GM19452 (cell line): ENCODE measurements at regions not wholly inside any gene's neighbourhood (a gene's known extent, or its start where the extent isn't known, plus 50 kb on each side); places are given as distances from the start of the nearest gene placed in this dataset.

Experiments
- ATAC-seq: cut with Tn5 transposase; IDR thresholded peaks from one replicate; pipeline ENCODE4 v1.9.1; 2021; ENCODE audit not compliant: unreplicated experiment

- no peak for ATAC-seq
Observed at GRCh38 chr11:32265911-32266310, 169.4 kb downstream of the WT1 start.

DNA sequence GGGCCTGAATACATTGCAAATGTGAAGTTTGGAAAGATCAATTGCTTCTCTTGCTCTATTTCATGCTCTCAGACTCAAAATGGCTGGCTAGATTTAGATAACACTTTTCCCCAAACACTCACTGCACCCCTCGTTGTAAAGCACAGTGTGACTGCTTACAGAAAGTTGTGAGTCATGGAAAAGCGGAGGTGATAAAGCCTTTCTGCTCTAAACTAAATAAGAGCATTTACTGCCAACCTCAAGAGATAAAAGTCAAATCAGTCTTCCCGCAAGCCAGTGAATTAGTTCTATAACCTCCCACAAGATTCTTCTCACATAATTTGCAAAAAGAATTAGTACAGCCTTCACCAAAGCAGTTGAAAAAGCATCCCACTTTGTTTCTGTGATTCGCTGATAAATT is 168.7 kb downstream of the WT1 start:
- no peak for ATAC-seq

DNA sequence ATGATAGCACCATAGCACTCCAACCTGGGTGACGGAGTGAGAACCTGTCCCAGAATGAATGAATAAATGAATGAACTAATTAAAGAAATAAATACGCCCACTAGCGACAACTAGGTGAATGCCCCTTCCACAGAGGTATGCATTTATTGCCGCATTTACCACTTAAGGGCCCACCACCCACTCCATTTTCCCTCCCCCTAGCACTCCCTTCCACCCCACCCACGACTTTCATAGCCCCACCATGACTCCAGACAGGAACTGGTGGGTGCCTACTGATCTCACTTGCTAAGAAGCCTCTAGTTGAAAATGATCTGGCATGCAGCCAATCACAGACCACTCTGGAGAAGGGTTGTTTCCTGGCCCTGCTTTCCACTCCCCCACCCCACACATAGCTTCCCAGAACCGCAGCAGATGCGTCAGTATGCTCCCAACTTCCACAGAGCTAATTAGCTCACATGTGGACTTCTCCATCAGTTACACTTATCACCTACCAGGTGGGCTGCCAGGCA is 167.6 kb downstream of the WT1 start:
- ATAC-seq = no peak

DNA sequence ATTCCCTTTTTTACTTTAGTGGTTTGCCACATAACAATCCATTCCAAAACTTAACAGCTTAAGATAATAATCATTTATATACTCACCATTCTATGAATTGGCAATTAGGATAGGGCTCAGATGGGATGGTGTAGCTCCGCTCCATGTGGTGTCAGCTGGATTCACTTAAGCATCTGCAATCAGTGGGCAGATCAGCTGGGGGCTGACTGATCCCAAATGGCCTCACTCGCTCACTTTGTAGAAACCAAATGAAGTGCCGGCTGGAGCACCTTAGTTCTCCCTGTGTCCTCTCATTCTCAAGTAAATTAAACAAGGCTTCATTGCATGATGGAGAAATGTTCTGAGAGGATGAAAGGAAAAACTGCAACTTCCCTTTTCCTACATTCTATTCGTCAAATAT is 161.4 kb downstream of the WT1 start:
- no peak for ATAC-seq

DNA sequence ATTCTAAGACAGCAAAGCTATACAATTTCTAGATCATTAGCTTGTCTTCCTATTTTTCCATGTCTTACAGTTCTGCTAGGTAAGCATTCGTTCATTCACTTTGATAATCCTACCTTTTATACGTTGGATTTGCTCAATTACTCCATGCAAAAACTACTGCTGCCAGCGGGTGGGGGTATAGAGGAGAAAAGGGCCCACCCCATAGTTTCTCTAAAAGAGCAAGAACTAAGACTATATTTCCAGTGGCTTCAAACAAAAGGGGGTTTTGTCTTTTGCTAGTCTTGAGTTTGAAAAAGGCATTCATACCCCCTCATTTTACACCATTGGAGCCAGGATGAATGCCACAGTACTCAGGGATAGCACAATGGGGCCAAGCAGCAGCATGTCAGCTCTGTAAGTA is 155.7 kb downstream of the WT1 start:
- ATAC-seq = no peak

DNA sequence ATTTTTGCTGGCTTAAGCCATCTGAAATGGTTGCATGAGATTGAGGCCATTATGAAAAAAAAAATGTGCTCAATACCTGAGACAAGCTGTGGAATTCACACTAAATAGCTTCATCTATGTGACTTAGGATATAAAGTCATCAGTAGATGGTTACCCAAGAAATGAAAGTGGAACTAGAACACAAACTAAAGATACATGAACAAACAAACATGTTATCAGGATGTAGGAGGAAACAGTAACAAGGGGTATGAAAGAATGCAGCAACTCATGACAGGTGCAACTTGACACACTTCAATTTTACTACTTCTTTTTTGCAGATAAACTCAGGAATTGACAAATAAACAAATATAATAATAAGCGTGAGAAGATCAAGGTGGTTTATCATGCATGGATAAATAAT is 155.0 kb downstream of the WT1 start:
- no peak for ATAC-seq

- ATAC-seq = no peak
Observed at GRCh38 chr11:32288276-32288675, 147.1 kb downstream of the WT1 start.

GRCh38 chr11:32289701-32290100 is 145.6 kb downstream of the WT1 start:
- no peak for ATAC-seq

DNA sequence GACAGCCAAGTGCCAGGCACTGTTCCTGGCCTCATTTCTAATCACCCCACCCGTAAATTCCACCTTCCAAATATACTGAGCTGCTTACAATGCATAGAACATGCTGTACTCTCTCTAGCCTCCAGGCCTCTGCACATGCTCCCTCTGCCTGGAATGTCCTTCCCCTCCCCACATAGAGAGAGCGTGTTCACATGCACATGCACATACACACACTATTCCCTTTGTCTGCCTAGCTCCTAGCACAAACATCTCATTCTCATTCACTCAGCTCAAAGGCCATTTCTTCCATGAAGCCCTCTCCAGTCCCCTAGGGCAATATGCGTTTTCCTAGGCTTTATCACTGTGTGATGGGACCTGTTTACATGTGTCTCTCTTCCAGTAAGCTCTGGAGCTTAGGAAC is 144.6 kb downstream of the WT1 start:
- ATAC-seq = no peak

GRCh38 chr11:32297611-32298011 is 137.7 kb downstream of the WT1 start:
- no peak for ATAC-seq

GRCh38 chr11:32302826-32303225 is 132.5 kb downstream of the WT1 start:
- no peak for ATAC-seq

DNA sequence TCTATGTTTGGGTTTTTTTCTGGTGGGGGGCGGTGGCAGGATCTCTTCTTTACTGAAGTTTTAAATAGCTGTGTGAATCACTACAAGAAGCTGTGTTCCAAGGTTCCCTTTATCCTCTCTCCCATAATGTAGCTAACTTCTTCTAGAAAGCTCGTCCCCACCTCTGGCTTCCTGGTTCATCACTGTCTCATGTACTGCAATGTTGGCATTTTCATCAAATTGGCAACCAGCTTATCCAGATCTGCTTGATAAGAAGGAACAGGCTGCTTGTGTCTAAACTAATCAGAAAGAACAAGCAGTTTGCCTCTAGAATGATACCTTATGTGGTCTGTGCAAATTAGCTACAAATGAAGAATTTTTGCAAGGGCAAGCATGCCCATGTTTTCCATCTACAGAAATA is 130.8 kb downstream of the WT1 start:
- ATAC-seq = no peak

- ATAC-seq = no peak
Observed at GRCh38 chr11:32305460-32305859, 129.9 kb downstream of the WT1 start.

- ATAC-seq = no peak
Observed at GRCh38 chr11:32307471-32307870, 127.9 kb downstream of the WT1 start.

DNA sequence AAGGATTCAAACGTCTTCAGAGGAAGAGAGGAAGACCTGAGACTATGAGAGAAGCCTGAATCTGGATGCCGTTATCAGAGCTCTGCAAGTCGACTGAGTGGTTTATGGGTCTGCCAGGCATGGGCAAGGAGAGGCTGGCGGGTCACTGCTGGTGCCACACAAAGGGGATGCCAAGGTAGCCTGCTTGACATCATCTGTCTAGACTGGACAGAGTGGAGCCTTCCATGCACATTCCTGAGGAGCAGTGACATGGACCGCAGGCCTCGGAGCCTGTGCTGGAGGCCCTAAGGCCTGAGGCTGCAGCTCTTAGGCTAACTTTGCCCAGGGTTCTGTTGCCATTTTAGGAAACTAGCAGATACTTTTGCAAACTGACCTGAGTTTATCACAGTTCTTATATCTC is 127.4 kb downstream of the WT1 start:
- ATAC-seq = no peak

DNA sequence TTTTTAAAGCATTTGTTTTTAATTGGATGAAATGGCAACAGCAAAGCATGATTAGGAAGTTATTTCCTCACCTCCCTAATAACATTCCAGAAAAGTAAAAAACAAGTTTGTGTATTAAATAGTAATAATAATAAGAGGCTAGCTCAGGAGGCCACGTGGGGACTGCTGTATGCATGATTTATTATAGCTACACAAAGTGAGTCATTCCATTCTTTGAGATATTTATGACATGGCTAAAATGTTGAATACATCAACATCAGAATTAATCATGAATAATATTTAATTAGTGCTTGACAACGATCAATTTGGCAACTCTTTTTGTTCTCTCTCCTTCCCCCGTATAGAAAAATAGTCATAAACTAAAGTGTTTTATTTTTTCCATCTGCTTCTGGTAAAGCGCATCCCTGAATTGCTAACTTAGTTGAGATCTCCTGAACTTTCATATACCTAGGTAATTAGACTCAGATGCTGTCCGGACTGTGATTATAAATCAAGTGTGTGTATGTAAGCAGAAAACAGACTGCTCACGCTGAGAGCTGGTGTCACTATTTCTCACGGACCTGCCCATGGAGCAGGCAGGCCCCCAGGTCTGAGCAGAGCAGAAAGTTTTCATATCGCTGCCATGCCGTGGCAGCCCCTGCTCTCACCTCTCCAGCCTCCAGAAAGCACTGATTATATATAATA is 125.7 kb downstream of the WT1 start:
- no peak for ATAC-seq

- ATAC-seq = no peak
Observed at GRCh38 chr11:32310214-32310601, 125.1 kb downstream of the WT1 start.

DNA sequence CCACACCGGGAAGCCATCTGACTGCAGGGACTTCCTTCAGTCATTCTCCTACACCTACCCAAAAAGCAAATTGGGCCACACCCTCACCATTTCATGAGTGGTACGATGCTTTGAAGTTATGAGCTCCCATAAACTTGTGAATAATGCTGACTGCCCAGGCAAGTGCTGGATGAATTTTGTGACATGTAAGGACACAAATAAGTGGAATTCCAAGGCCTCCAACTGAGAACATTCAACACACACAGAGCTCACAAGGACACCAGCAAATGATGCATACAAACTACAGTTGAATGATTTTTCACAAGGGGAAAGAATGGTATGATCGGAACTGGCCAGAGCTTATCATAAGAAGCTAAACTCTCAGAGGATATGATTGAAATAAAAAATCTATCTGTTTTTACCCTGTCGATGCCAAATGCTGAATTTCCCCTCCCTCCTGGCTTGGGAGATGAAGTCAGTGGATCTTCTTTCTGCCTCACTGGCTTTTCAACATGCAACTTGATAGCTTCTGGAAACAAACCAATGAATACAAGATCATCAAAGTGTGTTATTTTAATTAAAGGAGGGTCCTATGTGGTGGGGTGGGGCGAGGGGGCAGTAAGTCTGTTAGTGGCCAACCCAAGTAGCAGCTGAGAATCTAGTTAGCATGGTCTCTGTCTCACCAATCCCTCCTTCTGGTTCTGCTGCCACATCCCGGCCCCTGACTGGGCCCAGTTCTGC is 123.8 kb downstream of the WT1 start:
- ATAC-seq = no peak

DNA sequence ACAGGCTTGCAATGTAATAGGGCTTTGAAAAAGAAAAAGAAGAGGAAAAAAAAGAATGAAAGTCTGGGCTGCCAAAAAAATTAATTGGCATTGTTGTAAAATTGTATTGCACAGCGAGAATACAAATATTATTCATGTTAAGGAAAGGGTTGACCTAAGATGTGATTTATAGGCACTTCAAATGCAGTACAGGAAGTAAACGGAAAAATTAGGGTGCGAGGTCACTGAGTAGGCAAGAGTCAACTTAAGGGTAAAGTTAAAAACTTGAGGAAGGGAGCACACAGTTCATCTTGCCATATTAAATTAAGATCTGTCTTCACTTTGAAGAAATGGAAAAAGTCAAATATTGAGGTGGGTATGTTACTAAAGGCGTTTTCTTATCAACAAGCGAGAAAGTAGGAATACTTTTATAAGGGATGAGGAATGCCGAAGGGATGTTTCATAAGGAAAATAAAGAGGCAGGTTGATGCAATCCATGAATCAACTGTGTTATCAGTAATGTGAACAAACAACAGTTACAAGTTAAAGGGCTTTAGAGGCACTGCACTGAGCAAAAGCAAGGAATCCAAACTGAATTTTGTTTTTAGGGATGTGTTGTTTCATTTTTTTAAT is 123.0 kb downstream of the WT1 start:
- no peak for ATAC-seq

DNA sequence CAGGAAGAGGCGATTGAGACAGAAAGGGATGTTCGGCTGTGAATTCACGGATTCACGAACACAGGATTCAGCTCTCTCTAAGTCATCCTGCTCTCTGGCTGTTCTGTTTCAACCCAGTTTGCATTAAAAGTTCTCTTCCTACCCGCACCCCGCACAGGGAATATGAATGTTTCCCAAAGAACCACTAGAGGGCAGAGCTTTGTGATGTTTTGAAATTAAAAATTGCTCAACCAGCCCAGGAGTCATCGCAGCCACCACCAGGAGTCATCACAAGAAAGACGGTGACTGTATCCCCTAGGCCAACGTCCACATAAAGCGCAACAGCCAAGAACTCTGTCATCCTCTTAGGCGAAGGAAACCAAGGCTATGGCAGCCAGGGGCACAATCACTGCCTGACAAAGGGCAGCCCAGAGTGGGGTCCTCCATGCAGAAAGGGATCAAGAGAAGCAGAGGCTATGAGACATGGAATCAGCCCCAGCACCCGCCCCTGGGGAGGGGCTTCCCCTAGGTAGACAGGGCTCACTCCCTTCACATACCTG is 122.4 kb downstream of the WT1 start:
- no peak for ATAC-seq

- no peak for ATAC-seq
Observed at GRCh38 chr11:32313477-32313876, 121.9 kb downstream of the WT1 start.

- no peak for ATAC-seq
Observed at GRCh38 chr11:32315121-32315520, 120.2 kb downstream of the WT1 start.
